ENCODE measurements at regions not wholly inside any gene's neighbourhood (a gene's known extent, or its start where the extent isn't known, plus 50 kb on each side); places are given as distances from the start of the nearest gene placed in this dataset.

GRCh38 chr20:60465993-60466686 lies 507.9 kb downstream of the CDH26 start:
- TF ChIP-seq CTCF (IDR thresholded peaks at IDR 0.05; ENCODE audit: insufficient read depth, missing control alignments) = no peak
- FAIRE-seq (no peak), DNase-seq (ENCODE audit: insufficient read length, low spot score) (no peak)

GRCh38 chr20:60466687-60467022 lies 508.4 kb downstream of the CDH26 start:
- no peak for DNase-seq (ENCODE audit: insufficient read length, low spot score)
- no peak for FAIRE-seq
- TF ChIP-seq CTCF (IDR thresholded peaks at IDR 0.05; ENCODE audit: insufficient read depth, missing control alignments) = no peak

- DNase-seq (ENCODE audit: insufficient read length, low spot score) (no peak), FAIRE-seq (no peak)
- TF ChIP-seq CTCF (IDR thresholded peaks at IDR 0.05; ENCODE audit: insufficient read depth, missing control alignments) = no peak
Observed at GRCh38 chr20:60467078-60467477, 508.9 kb downstream of the CDH26 start.

GRCh38 chr20:60467771-60468170 lies 509.5 kb downstream of the CDH26 start:
- no peak for TF ChIP-seq CTCF (IDR thresholded peaks at IDR 0.05; ENCODE audit: insufficient read depth, missing control alignments)
- FAIRE-seq (no peak), DNase-seq (ENCODE audit: insufficient read length, low spot score) (no peak)

- FAIRE-seq = no peak
- no peak for TF ChIP-seq CTCF (IDR thresholded peaks at IDR 0.05; ENCODE audit: insufficient read depth, missing control alignments)
- DNase-seq (ENCODE audit: insufficient read length, low spot score) = no peak
Observed at GRCh38 chr20:60469829-60470228, 511.6 kb downstream of the CDH26 start.

GRCh38 chr20:60470366-60470765 lies 512.1 kb downstream of the CDH26 start:
- DNase-seq (ENCODE audit: insufficient read length, low spot score) = no peak

More at GRCh38 chr20:60470366-60470765, 512.1 kb downstream of the CDH26 start:
- FAIRE-seq = no peak
- no peak for TF ChIP-seq CTCF (IDR thresholded peaks at IDR 0.05; ENCODE audit: insufficient read depth, missing control alignments)

All from D721Med (cell line).